ENCODE measurements at regions not wholly inside any gene's neighbourhood (a gene's known extent, or its start where the extent isn't known, plus 50 kb on each side); places are given as distances from the start of the nearest gene placed in this dataset.

- Histone ChIP-seq H3K27me3 (ENCODE audit: control insufficient read depth, insufficient read depth, low read length) (no peaks in the 10 kb centered on the region), H3K36me3 (replicated peaks; ENCODE audit: control insufficient read depth, insufficient read depth, low read length) (no peaks in the 10 kb centered on the region), H3K4me3 (ENCODE audit: insufficient read depth, low read depth, low read length) (no peak overlapping the region)
- no peak for DNase-seq
Observed at GRCh38 chr3:147538034-147538433, 128.9 kb downstream of the ZIC1 start.

GRCh38 chr3:147540921-147541320 lies 131.8 kb downstream of the ZIC1 start:
- Histone ChIP-seq H3K36me3 (replicated peaks; ENCODE audit: control insufficient read depth, insufficient read depth, low read length) (no peaks in the 10 kb centered on the region), H3K4me3 (ENCODE audit: insufficient read depth, low read depth, low read length) (no peak overlapping the region), H3K27me3 (ENCODE audit: control insufficient read depth, insufficient read depth, low read length) (no peaks in the 10 kb centered on the region)
- DNase-seq: no peak

- H3K4me3 ChIP-seq (ENCODE audit: insufficient read depth, low read depth, low read length): no peak overlapping the region
- DNase-seq: no peak
- H3K36me3 ChIP-seq (replicated peaks; ENCODE audit: control insufficient read depth, insufficient read depth, low read length): no peaks in the 10 kb centered on the region
- no peaks in the 10 kb centered on the region for H3K27me3 ChIP-seq (ENCODE audit: control insufficient read depth, insufficient read depth, low read length)
Observed at GRCh38 chr3:147544290-147544689, 135.1 kb downstream of the ZIC1 start.

- H3K27me3 ChIP-seq (ENCODE audit: control insufficient read depth, insufficient read depth, low read length): no peaks in the 10 kb centered on the region
- no peak overlapping the region for H3K4me3 ChIP-seq (ENCODE audit: insufficient read depth, low read depth, low read length)
- no peak for DNase-seq
Observed at GRCh38 chr3:147551491-147551890, 142.3 kb downstream of the ZIC1 start.

GRCh38 chr3:147554332-147554731 lies 145.2 kb downstream of the ZIC1 start:
- Histone ChIP-seq H3K27me3 (ENCODE audit: control insufficient read depth, insufficient read depth, low read length) (no peaks in the 10 kb centered on the region), H3K36me3 (replicated peaks; ENCODE audit: control insufficient read depth, insufficient read depth, low read length) (no peaks in the 10 kb centered on the region), H3K4me3 (ENCODE audit: insufficient read depth, low read depth, low read length) (no peak overlapping the region)
- no peak for DNase-seq

More at GRCh38 chr3:147551491-147551890, 142.3 kb downstream of the ZIC1 start:
- H3K36me3 ChIP-seq (replicated peaks; ENCODE audit: control insufficient read depth, insufficient read depth, low read length): no peaks in the 10 kb centered on the region

- no peak overlapping the region for H3K4me3 ChIP-seq (ENCODE audit: insufficient read depth, low read depth, low read length)
- no peak for DNase-seq
- H3K27me3 ChIP-seq (ENCODE audit: control insufficient read depth, insufficient read depth, low read length): no peaks in the 10 kb centered on the region
- H3K36me3 ChIP-seq (replicated peaks; ENCODE audit: control insufficient read depth, insufficient read depth, low read length): no peaks in the 10 kb centered on the region
Observed at GRCh38 chr3:147572970-147573340, 163.8 kb downstream of the ZIC1 start.

- Histone ChIP-seq H3K27me3 (ENCODE audit: control insufficient read depth, insufficient read depth, low read length) (no peaks in the 10 kb centered on the region), H3K4me3 (ENCODE audit: insufficient read depth, low read depth, low read length) (no peak overlapping the region), H3K36me3 (replicated peaks; ENCODE audit: control insufficient read depth, insufficient read depth, low read length) (no peaks in the 10 kb centered on the region)
- no peak for DNase-seq
Observed at GRCh38 chr3:147574621-147575020, 165.5 kb downstream of the ZIC1 start.

GRCh38 chr3:147575391-147575790 lies 166.2 kb downstream of the ZIC1 start:
- Histone ChIP-seq H3K36me3 (replicated peaks; ENCODE audit: control insufficient read depth, insufficient read depth, low read length) (no peaks in the 10 kb centered on the region), H3K27me3 (ENCODE audit: control insufficient read depth, insufficient read depth, low read length) (no peaks in the 10 kb centered on the region), H3K4me3 (ENCODE audit: insufficient read depth, low read depth, low read length) (no peak overlapping the region)
- DNase-seq: no peak

- Histone ChIP-seq H3K36me3 (replicated peaks; ENCODE audit: control insufficient read depth, insufficient read depth, low read length) (no peaks in the 10 kb centered on the region), H3K4me3 (ENCODE audit: insufficient read depth, low read depth, low read length) (no peak overlapping the region), H3K27me3 (ENCODE audit: control insufficient read depth, insufficient read depth, low read length) (no peaks in the 10 kb centered on the region)
- no peak for DNase-seq
Observed at GRCh38 chr3:147582642-147583041, 173.5 kb downstream of the ZIC1 start.

GRCh38 chr3:147589016-147589415 lies 179.9 kb downstream of the ZIC1 start:
- no peak overlapping the region for H3K4me3 ChIP-seq (ENCODE audit: insufficient read depth, low read depth, low read length)
- H3K27me3 ChIP-seq (ENCODE audit: control insufficient read depth, insufficient read depth, low read length): no peaks in the 10 kb centered on the region
- DNase-seq: no peak
- H3K36me3 ChIP-seq (replicated peaks; ENCODE audit: control insufficient read depth, insufficient read depth, low read length): no peaks in the 10 kb centered on the region

GRCh38 chr3:147604136-147604535 lies 195.0 kb downstream of the ZIC1 start:
- Histone ChIP-seq H3K27me3 (ENCODE audit: control insufficient read depth, insufficient read depth, low read length) (no peaks in the 10 kb centered on the region), H3K4me3 (ENCODE audit: insufficient read depth, low read depth, low read length) (no peak overlapping the region), H3K36me3 (replicated peaks; ENCODE audit: control insufficient read depth, insufficient read depth, low read length) (no peaks in the 10 kb centered on the region)
- DNase-seq: no peak

- no peaks in the 10 kb centered on the region for H3K27me3 ChIP-seq (ENCODE audit: control insufficient read depth, insufficient read depth, low read length)
- no peaks in the 10 kb centered on the region for H3K36me3 ChIP-seq (replicated peaks; ENCODE audit: control insufficient read depth, insufficient read depth, low read length)
- H3K4me3 ChIP-seq (ENCODE audit: insufficient read depth, low read depth, low read length): no peak overlapping the region
- DNase-seq: no peak
Observed at GRCh38 chr3:147613725-147614124, 204.6 kb downstream of the ZIC1 start.

- Histone ChIP-seq H3K4me3 (ENCODE audit: insufficient read depth, low read depth, low read length) (no peak overlapping the region), H3K36me3 (replicated peaks; ENCODE audit: control insufficient read depth, insufficient read depth, low read length) (no peaks in the 10 kb centered on the region), H3K27me3 (ENCODE audit: control insufficient read depth, insufficient read depth, low read length) (no peaks in the 10 kb centered on the region)
- DNase-seq: no peak
Observed at GRCh38 chr3:147614210-147614609, 205.0 kb downstream of the ZIC1 start.

- DNase-seq: no peak
- no peak overlapping the region for H3K4me3 ChIP-seq (ENCODE audit: insufficient read depth, low read depth, low read length)
- H3K27me3 ChIP-seq (ENCODE audit: control insufficient read depth, insufficient read depth, low read length): no peaks in the 10 kb centered on the region
Observed at GRCh38 chr3:147615035-147615434, 205.9 kb downstream of the ZIC1 start.

GRCh38 chr3:147616998-147617619 lies 207.9 kb downstream of the ZIC1 start:
- Histone ChIP-seq H3K36me3 (replicated peaks; ENCODE audit: control insufficient read depth, insufficient read depth, low read length) (no peaks in the 10 kb centered on the region), H3K27me3 (ENCODE audit: control insufficient read depth, insufficient read depth, low read length) (no peaks in the 10 kb centered on the region), H3K4me3 (ENCODE audit: insufficient read depth, low read depth, low read length) (no peak overlapping the region)
- DNase-seq: no peak

More at GRCh38 chr3:147615035-147615434, 205.9 kb downstream of the ZIC1 start:
- H3K36me3 ChIP-seq (replicated peaks; ENCODE audit: control insufficient read depth, insufficient read depth, low read length): no peaks in the 10 kb centered on the region

GRCh38 chr3:147618691-147619090 lies 209.5 kb downstream of the ZIC1 start:
- Histone ChIP-seq H3K4me3 (ENCODE audit: insufficient read depth, low read depth, low read length) (no peak overlapping the region), H3K27me3 (ENCODE audit: control insufficient read depth, insufficient read depth, low read length) (no peaks in the 10 kb centered on the region), H3K36me3 (replicated peaks; ENCODE audit: control insufficient read depth, insufficient read depth, low read length) (no peaks in the 10 kb centered on the region)
- DNase-seq: no peak

Data from H7 (cell line).